ENCODE measurements at regions not wholly inside any gene's neighbourhood (a gene's known extent, or its start where the extent isn't known, plus 50 kb on each side); places are given as distances from the start of the nearest gene placed in this dataset.
"Not testable (repeated sequence)": the region's sequence is repeated elsewhere in the genome, so short reads cannot be mapped to it uniquely, and the experiment has no call there.

- no peak for ATAC-seq (ENCODE audit: insufficient number of reproducible peaks, low FRiP score, low read depth)
- Histone ChIP-seq H3K9me3 (no peaks in the 10 kb centered on the region), H3K4me1 (ENCODE audit: control insufficient read depth in 1 of 2, low read depth in 2 of 2) (peaks cover 0 to 17% of the 10 kb centered on the region in 2 donors), H3K36me3 (no peaks in the 10 kb centered on the region), H3K27ac (no peak overlapping the region), H3K27me3 (replicated peaks; ENCODE audit: insufficient read depth) (no peaks in the 10 kb centered on the region), H3K4me3 (no peak overlapping the region)
- TF ChIP-seq CTCF (IDR thresholded peaks at IDR 0.05) = no peak
- DNase-seq (ENCODE audit: low spot score) = no peak
These were observed 73.3 kb downstream of the PRSS23 start for GRCh38 chr11:86873573-86874083.

- no peaks in the 10 kb centered on the region for H3K27me3 ChIP-seq (replicated peaks; ENCODE audit: insufficient read depth)
- H3K36me3 ChIP-seq = no peaks in the 10 kb centered on the region
- H3K9me3 ChIP-seq = no peaks in the 10 kb centered on the region
- TF ChIP-seq CTCF (IDR thresholded peaks at IDR 0.05) = no peak
- H3K4me3 ChIP-seq = no peak overlapping the region
- H3K27ac ChIP-seq = no peak overlapping the region
- ATAC-seq (ENCODE audit: insufficient number of reproducible peaks, low FRiP score, low read depth) = no peak
- no peak for DNase-seq (ENCODE audit: low spot score)
- H3K4me1 ChIP-seq (ENCODE audit: control insufficient read depth in 1 of 2, low read depth in 2 of 2) = peaks cover 0 to 17% of the 10 kb centered on the region in 2 donors
These were observed 74.1 kb downstream of the PRSS23 start for GRCh38 chr11:86874304-86875056.

DNA sequence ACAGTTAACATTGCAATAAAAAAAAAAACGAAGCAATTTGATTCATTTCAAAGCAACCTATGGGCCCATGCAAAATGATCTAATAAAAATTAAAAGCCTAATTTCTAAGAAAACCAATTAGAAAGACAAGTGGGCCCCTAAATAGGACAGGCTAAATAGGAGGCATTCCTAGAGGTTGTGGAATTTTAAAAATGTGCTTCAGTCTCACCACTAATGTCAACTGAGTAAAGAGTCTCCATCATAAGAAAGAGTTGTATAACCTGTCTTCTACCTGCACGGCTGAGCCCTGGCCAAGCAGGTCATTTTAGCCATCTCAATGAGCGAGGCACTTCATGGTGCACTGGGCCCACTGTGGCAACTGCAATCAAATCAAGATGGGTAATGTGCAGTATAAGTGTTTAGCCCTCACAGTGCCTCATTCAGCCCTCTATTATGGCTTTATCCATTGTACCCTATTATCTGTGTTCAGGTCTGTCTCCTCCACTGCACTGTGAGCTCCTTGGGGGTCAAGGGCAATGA lies 76.4 kb downstream of the PRSS23 start:
- Histone ChIP-seq H3K9me3 (no peaks in the 10 kb centered on the region), H3K27me3 (replicated peaks; ENCODE audit: insufficient read depth) (no peaks in the 10 kb centered on the region)
- ATAC-seq (ENCODE audit: insufficient number of reproducible peaks, low FRiP score, low read depth) = no peak

DNA sequence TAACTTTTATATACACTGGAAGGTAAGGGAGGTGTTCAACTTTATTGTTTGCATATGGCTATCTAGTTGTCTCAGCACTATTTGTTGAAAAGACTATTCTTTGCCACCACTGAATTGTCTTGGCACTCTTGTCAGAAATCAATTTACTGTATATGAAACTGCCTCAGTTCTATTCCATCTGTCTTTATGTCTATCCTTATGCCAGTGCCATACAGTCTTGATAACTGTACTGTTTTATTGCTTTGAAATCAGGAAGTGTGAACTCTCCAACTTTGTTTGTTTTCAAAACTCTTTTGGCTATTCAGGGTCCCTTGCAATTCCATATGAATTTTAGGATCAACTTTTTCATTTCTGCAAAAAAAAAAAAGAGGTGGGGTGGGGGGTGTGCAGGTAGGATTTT lies 77.2 kb downstream of the PRSS23 start:
- DNase-seq (ENCODE audit: low spot score) = no peak
- no peak for TF ChIP-seq CTCF (IDR thresholded peaks at IDR 0.05)
- no peaks in the 10 kb centered on the region for H3K36me3 ChIP-seq
- H3K4me1 ChIP-seq (ENCODE audit: control insufficient read depth in 1 of 2, low read depth in 2 of 2) = no peaks in the 10 kb centered on the region
- no peak overlapping the region for H3K27ac ChIP-seq
- H3K27me3 ChIP-seq (replicated peaks; ENCODE audit: insufficient read depth) = no peaks in the 10 kb centered on the region
- no peak for ATAC-seq (ENCODE audit: insufficient number of reproducible peaks, low FRiP score, low read depth)
- no peak overlapping the region for H3K4me3 ChIP-seq
- no peaks in the 10 kb centered on the region for H3K9me3 ChIP-seq

More for the DNA sequence above, 76.4 kb downstream of the PRSS23 start:
- TF ChIP-seq CTCF (IDR thresholded peaks at IDR 0.05) = no peak
- Histone ChIP-seq H3K4me3 (no peak overlapping the region), H3K27ac (no peak overlapping the region), H3K4me1 (ENCODE audit: control insufficient read depth in 1 of 2, low read depth in 2 of 2) (peaks cover 0 to 3% of the 10 kb centered on the region in 2 donors), H3K36me3 (no peaks in the 10 kb centered on the region)
- DNase-seq (ENCODE audit: low spot score) = no peak

- not testable (repeated sequence) for H3K27me3 ChIP-seq (replicated peaks; ENCODE audit: insufficient read depth); ATAC-seq (ENCODE audit: insufficient number of reproducible peaks, low FRiP score, low read depth); H3K9me3 ChIP-seq; H3K4me3 ChIP-seq; H3K36me3 ChIP-seq; H3K4me1 ChIP-seq (ENCODE audit: control insufficient read depth in 1 of 2, low read depth in 2 of 2); H3K27ac ChIP-seq; DNase-seq (ENCODE audit: low spot score)
These were observed 76.0 kb downstream of the FZD4 start for GRCh38 chr11:86879241-86879640.
